ENCODE measurements at regions not wholly inside any gene's neighbourhood (a gene's known extent, or its start where the extent isn't known, plus 50 kb on each side); places are given as distances from the start of the nearest gene placed in this dataset.

DNA sequence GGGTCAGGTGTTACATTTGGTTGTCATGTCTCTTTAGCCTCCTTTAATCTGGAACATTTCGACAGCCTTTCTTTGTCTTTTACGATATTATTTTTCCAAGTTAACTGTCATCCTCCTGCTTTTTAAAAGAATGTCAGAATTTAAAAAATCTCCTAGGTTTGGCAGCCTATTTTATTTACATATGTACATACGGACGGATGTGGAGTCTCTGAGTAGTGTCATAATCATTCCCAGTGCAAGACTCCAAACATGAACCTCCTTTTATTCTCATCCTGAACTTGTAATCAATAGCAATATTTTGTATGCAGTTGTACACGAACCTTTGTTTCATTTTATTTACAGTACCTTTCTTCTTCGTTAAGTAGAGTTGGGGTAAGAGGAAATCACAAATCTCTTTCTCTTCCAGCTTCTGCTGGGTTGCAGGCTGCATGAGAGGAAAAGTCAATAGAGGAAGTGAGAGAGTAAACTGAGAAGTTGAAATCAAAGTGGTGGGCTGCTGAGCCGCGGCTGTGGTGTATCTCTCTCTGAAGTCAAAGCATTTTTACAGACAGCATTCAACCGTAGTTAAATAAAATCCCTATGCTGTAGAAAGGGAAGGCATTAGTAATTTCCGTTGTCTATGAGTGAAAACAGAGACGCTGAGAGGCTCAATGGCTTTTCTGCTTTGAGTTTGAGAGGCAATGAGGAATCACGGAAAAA is 53.9 kb upstream of the RPS6KA3 start:
- no peak for DNase-seq (ENCODE audit: low read depth)
- H3K4me3 ChIP-seq (ENCODE audit: low read depth, low read length), result no peak overlapping the region

DNA sequence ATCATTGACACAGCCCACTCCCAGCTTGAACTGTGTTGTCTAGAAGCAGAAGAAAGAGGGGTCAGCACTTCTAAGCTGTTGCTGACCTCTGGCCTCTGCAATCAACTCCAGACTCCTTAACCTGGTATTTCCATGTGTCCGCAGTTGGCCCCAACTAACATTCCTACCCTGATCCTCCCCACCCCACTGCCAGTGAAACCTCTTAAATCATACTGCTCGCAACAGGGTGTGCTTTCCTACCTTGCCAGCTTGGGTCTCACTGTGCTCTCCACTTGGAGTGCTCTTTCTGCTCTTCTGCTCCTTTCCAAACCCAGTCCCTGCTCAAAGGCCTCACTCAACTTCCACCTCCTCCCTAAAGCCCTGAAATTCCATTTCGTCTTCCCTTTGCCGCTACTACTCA is 52.3 kb upstream of the RPS6KA3 start:
- DNase-seq (ENCODE audit: low read depth), result no peak
- no peak overlapping the region for H3K4me3 ChIP-seq (ENCODE audit: low read depth, low read length)

DNA sequence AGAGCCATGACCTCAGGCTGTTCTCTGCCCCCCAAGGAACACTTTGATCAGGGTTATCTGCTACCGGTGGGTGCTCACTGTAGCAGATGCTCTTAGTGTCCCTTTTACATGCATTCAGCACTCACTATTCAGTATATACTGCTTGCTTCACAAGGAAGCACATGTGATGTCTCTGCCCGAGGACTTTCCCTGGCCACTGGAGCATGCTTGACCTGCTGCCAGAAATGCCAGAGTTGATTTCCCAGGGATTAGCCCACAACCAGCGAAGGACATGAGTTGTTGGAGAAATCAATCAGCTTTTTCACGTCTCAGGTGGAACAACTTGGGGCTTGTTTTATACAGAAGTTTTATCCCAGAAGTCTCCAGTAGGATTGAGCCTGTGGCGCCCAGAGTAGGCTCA is 51.2 kb upstream of the RPS6KA3 start:
- DNase-seq (ENCODE audit: low read depth), result no peak
- H3K4me3 ChIP-seq (ENCODE audit: low read depth, low read length), result no peak overlapping the region
